ENCODE measurements at regions not wholly inside any gene's neighbourhood (a gene's known extent, or its start where the extent isn't known, plus 50 kb on each side); places are given as distances from the start of the nearest gene placed in this dataset.

- TF ChIP-seq CTCF (IDR thresholded peaks at IDR 0.05; ENCODE audit: unreplicated experiment) = no peak
- Mint-ChIP-seq H3K27me3 (ENCODE audit: low read depth) (no peaks in the 10 kb centered on the region), H3K36me3 (no peaks in the 10 kb centered on the region), H3K9me3 (peaks cover 16% of the 10 kb centered on the region), H3K4me3 (no peak overlapping the region), H3K27ac (no peak overlapping the region), H3K4me1 (no peaks in the 10 kb centered on the region)
- DNase-seq (ENCODE audit: low spot score in 2 of 2, unreplicated experiment in 2 of 2) = no peak
Measured at GRCh38 chr9:23172206-23172605, 653.8 kb downstream of the ELAVL2 start.

GRCh38 chr9:23172979-23173637 lies 652.9 kb downstream of the ELAVL2 start:
- Mint-ChIP-seq H3K4me3 (no peak overlapping the region), H3K27ac (no peak overlapping the region), H3K27me3 (ENCODE audit: low read depth) (no peaks in the 10 kb centered on the region), H3K36me3 (no peaks in the 10 kb centered on the region), H3K4me1 (no peaks in the 10 kb centered on the region), H3K9me3 (peaks cover 16% of the 10 kb centered on the region)
- DNase-seq (ENCODE audit: low spot score in 2 of 2, unreplicated experiment in 2 of 2) = no peak
- no peak for TF ChIP-seq CTCF (IDR thresholded peaks at IDR 0.05; ENCODE audit: unreplicated experiment)

GRCh38 chr9:23194281-23194680 lies 631.8 kb downstream of the ELAVL2 start:
- DNase-seq (ENCODE audit: low spot score in 2 of 2, unreplicated experiment in 2 of 2) = no peak
- Mint-ChIP-seq H3K4me3 (no peak overlapping the region), H3K27me3 (ENCODE audit: low read depth) (peaks cover 6% of the 10 kb centered on the region), H3K27ac (no peak overlapping the region), H3K36me3 (no peaks in the 10 kb centered on the region), H3K4me1 (no peaks in the 10 kb centered on the region), H3K9me3 (no peaks in the 10 kb centered on the region)
- no peak for TF ChIP-seq CTCF (IDR thresholded peaks at IDR 0.05; ENCODE audit: unreplicated experiment)

DNA sequence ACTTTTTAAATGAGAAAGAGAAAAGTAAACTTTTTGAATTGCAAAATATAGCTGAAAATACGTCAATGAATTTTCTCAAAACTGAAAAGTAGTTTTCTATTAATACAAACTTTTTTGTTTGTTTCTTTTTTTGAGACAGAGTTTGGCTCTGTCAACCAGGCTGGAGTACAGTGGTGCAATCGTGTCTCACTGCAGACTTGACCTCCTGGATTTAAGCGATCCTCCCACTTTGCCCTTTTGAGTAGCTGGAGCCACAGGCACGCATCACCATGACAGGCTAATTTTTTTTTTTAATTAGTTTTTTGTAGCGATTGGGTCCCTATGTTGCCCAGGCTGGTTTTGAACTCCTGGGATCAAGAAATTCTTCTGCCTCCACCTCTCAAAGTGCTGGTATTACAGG lies 610.4 kb downstream of the ELAVL2 start:
- DNase-seq (ENCODE audit: low spot score in 2 of 2, unreplicated experiment in 2 of 2) = no peak
- H3K4me3 Mint-ChIP-seq = no peak overlapping the region
- peaks cover 2% of the 10 kb centered on the region for H3K27me3 Mint-ChIP-seq (ENCODE audit: low read depth)
- TF ChIP-seq CTCF (IDR thresholded peaks at IDR 0.05; ENCODE audit: unreplicated experiment) = no peak
- H3K27ac Mint-ChIP-seq = no peak overlapping the region
- no peaks in the 10 kb centered on the region for H3K4me1 Mint-ChIP-seq
- no peaks in the 10 kb centered on the region for H3K9me3 Mint-ChIP-seq
- no peaks in the 10 kb centered on the region for H3K36me3 Mint-ChIP-seq

GRCh38 chr9:23219471-23219870 lies 606.6 kb downstream of the ELAVL2 start:
- Mint-ChIP-seq H3K27me3 (ENCODE audit: low read depth) (peaks cover 2% of the 10 kb centered on the region), H3K9me3 (peaks cover under 1% of the 10 kb centered on the region), H3K27ac (no peak overlapping the region), H3K4me1 (no peaks in the 10 kb centered on the region), H3K36me3 (no peaks in the 10 kb centered on the region), H3K4me3 (no peak overlapping the region)
- DNase-seq (ENCODE audit: low spot score in 2 of 2, unreplicated experiment in 2 of 2) = no peak
- no peak for TF ChIP-seq CTCF (IDR thresholded peaks at IDR 0.05; ENCODE audit: unreplicated experiment)

DNA sequence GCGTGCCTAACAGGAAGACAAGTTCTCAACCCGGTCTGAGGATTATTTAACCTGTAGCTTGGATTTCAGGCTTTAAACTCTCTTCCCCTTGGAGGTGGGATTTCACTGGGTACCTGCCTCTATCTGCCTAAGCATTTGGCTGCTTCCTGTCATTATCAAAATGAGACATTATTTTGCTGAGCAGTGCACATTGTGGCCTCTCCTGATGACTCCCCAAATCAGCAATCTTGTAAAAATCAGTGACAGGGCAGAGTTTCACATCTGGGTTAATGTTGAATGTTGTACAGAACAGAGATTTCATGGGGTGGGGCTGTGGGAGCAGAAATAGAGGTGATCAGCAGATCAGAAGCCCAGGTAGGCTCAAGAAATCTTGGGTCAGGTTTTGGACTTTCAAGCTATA lies 605.9 kb downstream of the ELAVL2 start:
- no peak for DNase-seq (ENCODE audit: low spot score in 2 of 2, unreplicated experiment in 2 of 2)
- Mint-ChIP-seq H3K4me3 (no peak overlapping the region), H3K9me3 (peaks cover 5% of the 10 kb centered on the region), H3K4me1 (no peaks in the 10 kb centered on the region), H3K36me3 (no peaks in the 10 kb centered on the region), H3K27me3 (ENCODE audit: low read depth) (peaks cover 2% of the 10 kb centered on the region), H3K27ac (no peak overlapping the region)
- TF ChIP-seq CTCF (IDR thresholded peaks at IDR 0.05; ENCODE audit: unreplicated experiment) = no peak

All from mesothelial cell of epicardium (in vitro differentiated cells).